Endodermal cell (in vitro differentiated cells): ENCODE measurements at regions not wholly inside any gene's neighbourhood (a gene's known extent, or its start where the extent isn't known, plus 50 kb on each side); places are given as distances from the start of the nearest gene placed in this dataset.

ENCODE experiments used
- DNase-seq: peaks from one replicate; pipeline ENCODE4 v3.0.0-alpha.2; 2017
- H3K27ac ChIP-seq: 2 replicates; pipeline ENCODE4 v1.5.1; 2013; ENCODE audit warnings: mild to moderate bottlenecking, low read depth, low read length, moderate library complexity
- H3K27me3 ChIP-seq: 2 replicates; pipeline ENCODE4 v1.6.1; 2013; ENCODE audit warnings: mild to moderate bottlenecking, low read length, moderate library complexity; ENCODE audit not compliant: insufficient read depth, control insufficient read depth, poor library complexity, severe bottlenecking
- H3K36me3 ChIP-seq: 2 replicates; pipeline ENCODE4 v1.7.0; 2013; ENCODE audit warnings: mild to moderate bottlenecking, low read length, moderate library complexity; ENCODE audit not compliant: control insufficient read depth, insufficient read depth
- H3K4me1 ChIP-seq: one replicate; pipeline ENCODE4 v1.7.0; 2013; ENCODE audit warnings: low read length; ENCODE audit not compliant: control insufficient read depth, insufficient read depth
- H3K4me3 ChIP-seq: 2 replicates; pipeline ENCODE4 v1.5.1; 2013; ENCODE audit warnings: mild to moderate bottlenecking, low read length, moderate library complexity
- H3K9ac ChIP-seq: 2 replicates; pipeline ENCODE4 v1.6.1; 2013; ENCODE audit warnings: mild to moderate bottlenecking, low read length, moderate library complexity; ENCODE audit not compliant: poor library complexity, severe bottlenecking; ENCODE audit errors: extremely low read depth
- H3K9me3 ChIP-seq: 2 replicates; pipeline ENCODE4 v1.6.1; 2013; ENCODE audit warnings: mild to moderate bottlenecking, low read length, moderate library complexity; ENCODE audit not compliant: control insufficient read depth
- H3K27ac Mint-ChIP-seq: 2 replicates; pipeline ENCODE4 v1.8.0; 2020; ENCODE audit warnings: mixed read lengths
- H3K27me3 Mint-ChIP-seq: 2 replicates; pipeline ENCODE4 v1.8.0; 2021; ENCODE audit warnings: mild to moderate bottlenecking, mixed read lengths; ENCODE audit not compliant: insufficient read depth
- H3K36me3 Mint-ChIP-seq: 2 replicates; pipeline ENCODE4 v1.8.0; 2020; ENCODE audit warnings: low read depth, mixed read lengths
- H3K4me1 Mint-ChIP-seq: 2 replicates; pipeline ENCODE4 v1.8.0; 2020; ENCODE audit warnings: mixed read lengths
- H3K4me3 Mint-ChIP-seq: 2 replicates; pipeline ENCODE4 v1.8.0; 2020; ENCODE audit warnings: mild to moderate bottlenecking, moderate library complexity, mixed read lengths
- H3K9me3 Mint-ChIP-seq: 2 replicates; pipeline ENCODE4 v1.8.0; 2020; ENCODE audit warnings: mild to moderate bottlenecking, mixed read lengths
- CTCF ChIP-seq: fragments of 200-600 bp; sonication (generic); conservative IDR thresholded peaks from 2 replicates; pipeline ENCODE4 v1.5.0; 2021; ENCODE audit warnings: antibody characterized with exemption, mild to moderate bottlenecking
- whole genome bisulfite sequencing, 2 experiments: methylation state at CpG; one replicate each; pipeline versions ENCODE4 v1.1.5 to v1.1.7; 2013; ENCODE audit warnings: missing lambda C conversion rate in 2 of 2, mixed read lengths in 1 of 2; ENCODE audit not compliant: insufficient coverage in 1 of 2, insufficient read length in 1 of 2; 5-methylcytosine and 5-hydroxymethylcytosine counted together

GRCh38 chr5:17430241-17430640 lies 67.8 kb upstream of the TAF11L2 start:
- H3K9me3 Mint-ChIP-seq: no peaks in the 10 kb centered on the region
- no peaks in the 10 kb centered on the region for H3K27me3 Mint-ChIP-seq
- H3K27me3 ChIP-seq: no peaks in the 10 kb centered on the region

GRCh38 chr5:17431272-17432050 lies 66.6 kb upstream of the TAF11L2 start:
- no peak overlapping the region for H3K9ac ChIP-seq
- no peaks in the 10 kb centered on the region for H3K36me3 ChIP-seq
- H3K27ac ChIP-seq: no peak overlapping the region
- Mint-ChIP-seq H3K27me3 (peaks cover 6% of the 10 kb centered on the region), H3K4me1 (no peaks in the 10 kb centered on the region), H3K36me3 (no peaks in the 10 kb centered on the region), H3K4me3 (no peak overlapping the region), H3K9me3 (no peaks in the 10 kb centered on the region), H3K27ac (no peak overlapping the region)
- no peak for DNase-seq
- TF ChIP-seq CTCF: no peak
- H3K9me3 ChIP-seq: no peaks in the 10 kb centered on the region
- H3K4me3 ChIP-seq: no peak overlapping the region
- peaks cover 3% of the 10 kb centered on the region for H3K4me1 ChIP-seq
- WGBS, 2 experiments: 71 to 91% methylated on average over 1 to 5 of the region's 8 CpGs
- no peaks in the 10 kb centered on the region for H3K27me3 ChIP-seq

More at GRCh38 chr5:17430241-17430640, 67.8 kb upstream of the TAF11L2 start:
- Mint-ChIP-seq H3K36me3 (no peaks in the 10 kb centered on the region), H3K4me1 (no peaks in the 10 kb centered on the region), H3K27ac (no peak overlapping the region), H3K4me3 (no peak overlapping the region)
- no peaks in the 10 kb centered on the region for H3K36me3 ChIP-seq
- no peak overlapping the region for H3K27ac ChIP-seq
- TF ChIP-seq CTCF: no peak
- no peak overlapping the region for H3K4me3 ChIP-seq
- no peak for DNase-seq
- no peak overlapping the region for H3K9ac ChIP-seq
- peaks cover 3% of the 10 kb centered on the region for H3K4me1 ChIP-seq
- no peaks in the 10 kb centered on the region for H3K9me3 ChIP-seq
- WGBS, 2 experiments: 85 to 94% methylated on average over 2 to 5 of the region's 5 CpGs

GRCh38 chr5:17432569-17432968 lies 65.5 kb upstream of the TAF11L2 start:
- H3K4me3 Mint-ChIP-seq: no peak overlapping the region
- H3K4me1 Mint-ChIP-seq: no peaks in the 10 kb centered on the region
- H3K27ac Mint-ChIP-seq: no peak overlapping the region
- Histone ChIP-seq H3K27me3 (no peaks in the 10 kb centered on the region), H3K27ac (no peak overlapping the region), H3K4me1 (peaks cover 3% of the 10 kb centered on the region), H3K9ac (no peak overlapping the region), H3K9me3 (no peaks in the 10 kb centered on the region), H3K4me3 (no peak overlapping the region), H3K36me3 (no peaks in the 10 kb centered on the region)
- 95 to 100% methylated on average over 3 of the region's 3 CpGs for WGBS, 2 experiments
- no peak for TF ChIP-seq CTCF
- peaks cover 6% of the 10 kb centered on the region for H3K27me3 Mint-ChIP-seq
- DNase-seq: no peak
- H3K36me3 Mint-ChIP-seq: no peaks in the 10 kb centered on the region
- H3K9me3 Mint-ChIP-seq: no peaks in the 10 kb centered on the region
